Gastroesophageal sphincter (tissue), 3 donors: ENCODE measurements at regions not wholly inside any gene's neighbourhood (a gene's known extent, or its start where the extent isn't known, plus 50 kb on each side); places are given as distances from the start of the nearest gene placed in this dataset.

Experiments used
- POLR2A ChIP-seq, 2 donors: fragments of 450-650 bp; IDR thresholded peaks; one replicate each; pipeline ENCODE4 v1.6.1; 2017; ENCODE audit warnings: antibody characterized with exemption in 2 of 2, mild to moderate bottlenecking in 2 of 2, moderate library complexity in 1 of 2
- TF ChIP-seq, protein P1 (sequence below), 4 experiments: fragments of 200-600 bp in 2 of 4; fragments of 450-650 bp in 2 of 4; sonication (generic) in 1 of 4; IDR thresholded peaks; one replicate each; pipeline ENCODE4 v1.5.1; 2017 to 2019; ENCODE audit warnings: antibody characterized with exemption in 4 of 4, mild to moderate bottlenecking in 2 of 4, moderate library complexity in 2 of 4

DNA sequence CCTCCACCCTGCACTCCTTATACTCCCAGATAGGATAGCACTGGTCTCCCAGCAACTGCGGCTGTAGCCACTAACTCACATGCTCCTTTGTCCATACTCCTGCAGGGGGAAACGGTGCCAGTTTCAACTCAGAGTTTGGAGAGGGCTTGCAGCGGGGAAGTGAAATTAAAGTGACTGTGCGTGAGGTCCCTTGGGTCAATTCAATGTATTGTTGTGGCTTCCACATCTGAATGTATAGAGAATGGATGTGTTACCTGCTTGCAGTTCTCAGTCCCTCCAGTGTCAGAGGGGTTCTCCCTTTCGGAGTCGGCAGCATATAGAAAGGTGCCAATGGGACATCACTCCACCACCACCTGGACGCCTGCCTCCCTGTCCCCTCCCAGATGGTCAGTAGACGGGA lies 93.6 kb upstream of the CNKSR3 start:
- TF ChIP-seq, protein P1, sequence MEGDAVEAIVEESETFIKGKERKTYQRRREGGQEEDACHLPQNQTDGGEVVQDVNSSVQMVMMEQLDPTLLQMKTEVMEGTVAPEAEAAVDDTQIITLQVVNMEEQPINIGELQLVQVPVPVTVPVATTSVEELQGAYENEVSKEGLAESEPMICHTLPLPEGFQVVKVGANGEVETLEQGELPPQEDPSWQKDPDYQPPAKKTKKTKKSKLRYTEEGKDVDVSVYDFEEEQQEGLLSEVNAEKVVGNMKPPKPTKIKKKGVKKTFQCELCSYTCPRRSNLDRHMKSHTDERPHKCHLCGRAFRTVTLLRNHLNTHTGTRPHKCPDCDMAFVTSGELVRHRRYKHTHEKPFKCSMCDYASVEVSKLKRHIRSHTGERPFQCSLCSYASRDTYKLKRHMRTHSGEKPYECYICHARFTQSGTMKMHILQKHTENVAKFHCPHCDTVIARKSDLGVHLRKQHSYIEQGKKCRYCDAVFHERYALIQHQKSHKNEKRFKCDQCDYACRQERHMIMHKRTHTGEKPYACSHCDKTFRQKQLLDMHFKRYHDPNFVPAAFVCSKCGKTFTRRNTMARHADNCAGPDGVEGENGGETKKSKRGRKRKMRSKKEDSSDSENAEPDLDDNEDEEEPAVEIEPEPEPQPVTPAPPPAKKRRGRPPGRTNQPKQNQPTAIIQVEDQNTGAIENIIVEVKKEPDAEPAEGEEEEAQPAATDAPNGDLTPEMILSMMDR (IDR thresholded peaks at IDR 0.05) = no peak
- TF ChIP-seq POLR2A (IDR thresholded peaks at IDR 0.05) = no peak
